ENCODE measurements at regions not wholly inside any gene's neighbourhood (a gene's known extent, or its start where the extent isn't known, plus 50 kb on each side); places are given as distances from the start of the nearest gene placed in this dataset.

- TF ChIP-seq POLR2A (IDR thresholded peaks at IDR 0.05) (no peak), CTCF (IDR thresholded peaks at IDR 0.05) (no peak)
- 53 to 55% (median 54%) methylated on average over 2 of the region's 2 CpGs for WGBS, 4 donors
- H3K27ac ChIP-seq = no peak overlapping the region
Observed at GRCh38 chr4:179447308-179447707, 2005.1 kb upstream of the AGA start.

GRCh38 chr4:179465131-179465797 lies 2023.0 kb upstream of the AGA start:
- no peak for ATAC-seq
- no peaks in the 10 kb centered on the region for H3K36me3 ChIP-seq
- 77 to 83% (median 79%) methylated on average over 8 of the region's 8 CpGs for WGBS, 4 donors

More at GRCh38 chr4:179447308-179447707, 2005.1 kb upstream of the AGA start:
- no peak for ATAC-seq
- no peaks in the 10 kb centered on the region for H3K4me1 ChIP-seq
- DNase-seq = no peak
- intact Hi-C loops (cut with DNase I) = no loop called here
- H3K27me3 ChIP-seq = no peaks in the 10 kb centered on the region
- H3K9me3 ChIP-seq = peaks cover 0 to 10% (median 0%) of the 10 kb centered on the region in 12 donors
- H3K36me3 ChIP-seq = no peaks in the 10 kb centered on the region
- H3K4me3 ChIP-seq = no peak overlapping the region

GRCh38 chr4:179467878-179468277 lies 2025.6 kb upstream of the AGA start:
- DNase-seq (no peak), ATAC-seq (no peak)
- no peak for TF ChIP-seq CTCF (IDR thresholded peaks at IDR 0.05)
- no peak for TF ChIP-seq POLR2A (IDR thresholded peaks at IDR 0.05)
- H3K27ac ChIP-seq = no peak overlapping the region
- no peaks in the 10 kb centered on the region for H3K36me3 ChIP-seq
- no peaks in the 10 kb centered on the region for H3K4me1 ChIP-seq
- intact Hi-C loops (cut with DNase I) = no loop called here
- 65 to 80% (median 73%) methylated on average over 1 of the region's 1 CpG for WGBS, 4 donors
- no peaks in the 10 kb centered on the region for H3K27me3 ChIP-seq
- peaks cover 0 to 6% (median 0%) of the 10 kb centered on the region in 12 donors for H3K9me3 ChIP-seq
- no peak overlapping the region for H3K4me3 ChIP-seq

More at GRCh38 chr4:179465131-179465797, 2023.0 kb upstream of the AGA start:
- TF ChIP-seq CTCF (IDR thresholded peaks at IDR 0.05) (no peak), POLR2A (IDR thresholded peaks at IDR 0.05) (no peak)
- no peak for DNase-seq
- intact Hi-C loops (cut with DNase I) = no loop called here
- Histone ChIP-seq H3K9me3 (peaks cover 0 to 10% (median 0%) of the 10 kb centered on the region in 12 donors), H3K4me1 (no peaks in the 10 kb centered on the region), H3K27ac (no peak overlapping the region), H3K4me3 (no peak overlapping the region), H3K27me3 (no peaks in the 10 kb centered on the region)

GRCh38 chr4:179472164-179472563 lies 2029.9 kb upstream of the AGA start:
- H3K27ac ChIP-seq = no peak overlapping the region
- no peaks in the 10 kb centered on the region for H3K36me3 ChIP-seq
- H3K4me1 ChIP-seq = no peaks in the 10 kb centered on the region
- TF ChIP-seq CTCF (IDR thresholded peaks at IDR 0.05) (no peak), POLR2A (IDR thresholded peaks at IDR 0.05) (no peak)
- DNase-seq (no peak), ATAC-seq (no peak)
- H3K4me3 ChIP-seq = no peak overlapping the region
- peaks cover 0 to 14% (median 0%) of the 10 kb centered on the region in 12 donors for H3K9me3 ChIP-seq
- intact Hi-C loops (cut with DNase I) = no loop called here
- H3K27me3 ChIP-seq = no peaks in the 10 kb centered on the region

Data from heart left ventricle (tissue), 16 donors.